ENCODE measurements at regions not wholly inside any gene's neighbourhood (a gene's known extent, or its start where the extent isn't known, plus 50 kb on each side); places are given as distances from the start of the nearest gene placed in this dataset.

DNA sequence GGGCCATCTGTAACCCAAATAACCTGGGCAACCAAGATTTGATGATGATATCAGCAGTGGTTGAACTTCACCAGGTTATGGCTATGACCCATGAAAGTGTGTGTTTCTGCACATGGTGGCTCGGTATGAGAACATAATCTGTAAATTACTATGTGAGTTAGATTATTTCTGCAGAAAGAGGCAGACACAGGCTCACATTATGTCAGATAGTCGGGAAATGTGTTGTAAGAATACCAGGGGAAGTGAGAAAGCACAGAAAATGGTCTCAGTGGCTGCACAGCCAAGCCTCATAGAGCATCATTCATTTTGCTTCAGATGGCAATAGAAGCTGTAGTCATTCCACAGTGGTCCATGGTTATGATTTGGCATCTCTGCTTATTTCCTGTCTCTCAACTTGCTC is 63.0 kb upstream of the RBPJ start:
- FAIRE-seq, result no peak

GRCh38 chr4:26260571-26260970 is 60.2 kb upstream of the RBPJ start:
- no peak for FAIRE-seq

GRCh38 chr4:26261405-26261804 is 59.4 kb upstream of the RBPJ start:
- no peak for FAIRE-seq

DNA sequence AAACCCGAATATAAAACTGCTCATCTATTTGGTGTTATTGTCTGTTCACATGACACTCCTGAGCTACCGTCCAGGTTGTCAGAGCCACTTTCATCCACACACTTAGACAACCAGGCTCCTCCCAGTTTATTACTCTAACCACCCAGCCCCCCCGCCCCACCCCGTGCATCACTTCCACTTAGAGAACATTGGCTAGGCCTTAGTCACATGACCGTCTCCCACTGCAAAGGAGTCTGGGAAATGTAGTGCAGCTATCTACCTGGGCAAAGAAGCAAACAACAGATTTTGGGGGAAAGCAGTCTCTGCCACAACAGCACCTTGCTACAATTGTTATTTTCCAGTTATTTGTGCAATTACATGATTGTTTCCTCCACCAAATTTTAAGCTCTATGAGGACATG is 57.6 kb upstream of the RBPJ start:
- FAIRE-seq, result no peak

DNA sequence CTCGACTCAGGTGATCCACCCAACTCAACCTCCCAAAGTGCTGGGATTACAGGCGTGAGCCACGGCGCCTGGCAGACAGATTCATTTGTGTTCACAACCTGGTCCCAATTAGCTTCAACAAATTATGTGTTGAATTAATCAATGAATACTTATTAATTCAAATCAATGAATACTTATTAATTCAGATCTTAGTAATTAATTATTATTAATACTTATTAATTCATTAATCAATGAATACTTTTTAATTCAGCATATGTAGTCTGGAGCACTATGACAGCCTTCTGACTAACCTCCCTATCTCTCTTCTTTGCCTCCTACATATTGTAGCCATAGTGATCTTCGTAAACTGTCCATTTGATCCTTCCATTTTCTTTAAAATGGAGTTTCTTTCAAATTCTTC is 56.7 kb upstream of the RBPJ start:
- FAIRE-seq, result no peak

GRCh38 chr4:26267087-26267486 is 53.7 kb upstream of the RBPJ start:
- no peak for FAIRE-seq

DNA sequence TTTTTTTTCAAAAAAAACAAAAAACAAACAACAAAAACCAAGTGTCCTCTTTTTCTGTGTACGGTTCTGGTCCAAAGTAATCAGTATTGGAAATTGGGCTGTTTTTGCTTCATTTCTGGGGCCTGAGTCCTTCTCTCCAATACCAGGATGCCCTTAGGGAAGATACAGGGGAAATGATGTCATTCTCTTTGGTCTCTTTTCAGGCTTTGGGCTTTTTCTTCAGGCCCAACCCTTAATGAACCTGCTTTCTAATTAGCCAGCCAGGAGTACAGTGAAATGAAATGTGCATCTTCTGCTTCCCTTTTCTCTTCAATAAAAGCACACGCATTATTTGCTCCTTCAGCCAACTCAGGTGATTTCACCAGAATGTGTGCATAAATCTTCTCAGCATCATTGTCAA is 52.6 kb upstream of the RBPJ start:
- FAIRE-seq, result no peak

DNA sequence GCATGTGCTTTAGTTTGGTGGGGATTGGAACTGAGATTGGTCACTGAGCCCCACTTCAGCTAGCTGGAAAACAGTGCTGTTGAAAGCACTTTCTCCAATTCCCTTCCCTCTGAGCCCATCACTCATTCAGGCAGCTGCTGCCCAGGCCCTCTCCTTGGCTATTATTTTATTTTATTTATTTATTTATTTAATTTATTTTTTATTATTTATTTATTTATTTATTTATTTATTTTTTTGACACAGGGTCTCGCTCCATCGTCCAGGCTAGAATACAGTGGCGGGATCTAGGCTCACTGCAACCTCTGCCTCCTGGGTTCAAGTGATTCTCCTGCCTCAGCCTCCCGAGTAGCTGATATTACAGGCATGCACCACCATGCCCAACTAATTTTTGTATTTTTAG is 51.8 kb upstream of the RBPJ start:
- no peak for FAIRE-seq
